NCI-H1436 treated with DMSO at 0.1 percent for 48 hours (cell line): ENCODE measurements at regions not wholly inside any gene's neighbourhood (a gene's known extent, or its start where the extent isn't known, plus 50 kb on each side); places are given as distances from the start of the nearest gene placed in this dataset.
A peak's percentile ranks its signal among the peaks of the same experiment; 100 is the strongest.

Source experiments
- DNase-seq: peaks from one replicate; lab custom pipeline; 2025; lab: John Stamatoyannopoulos, UW

DNA sequence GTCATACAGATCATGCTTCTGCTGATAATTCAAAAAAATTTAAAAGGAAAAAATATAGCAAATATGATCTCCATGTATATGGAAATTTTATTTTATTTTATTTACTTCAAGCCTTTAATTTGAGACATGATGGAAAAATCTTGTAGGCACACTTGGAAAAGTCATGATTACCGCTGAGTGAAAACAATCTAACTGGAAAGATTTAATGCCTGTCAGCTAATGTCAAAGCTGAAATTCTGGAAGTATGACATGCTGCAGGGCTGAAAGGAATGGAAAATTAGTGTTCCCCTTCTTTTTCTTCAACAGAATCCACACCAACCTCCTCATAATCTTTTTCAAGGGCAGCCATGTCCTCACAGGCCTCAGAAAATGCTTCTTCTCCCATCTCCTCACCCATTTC is 58.2 kb downstream of the RPRM start:
- no peak for DNase-seq

DNA sequence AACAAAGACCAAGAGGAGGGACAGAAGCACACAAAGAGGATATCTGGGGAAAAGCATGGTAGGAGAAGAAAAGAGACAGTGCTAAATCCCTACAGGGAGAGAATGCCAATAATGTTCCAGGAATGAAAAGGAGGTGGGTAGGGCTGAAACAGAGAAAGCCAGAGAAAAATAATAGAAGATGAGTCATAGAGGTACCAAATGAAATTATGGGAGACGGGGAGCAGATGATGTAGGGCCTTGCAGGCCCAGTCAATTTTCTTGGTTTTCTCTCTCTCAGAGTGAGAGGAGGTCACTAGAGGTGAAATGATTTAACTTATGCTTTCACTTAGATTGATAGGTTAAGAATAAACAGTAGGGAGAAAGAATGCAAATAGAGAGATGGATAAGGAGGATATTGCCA is 61.5 kb downstream of the RPRM start:
- no peak for DNase-seq

- no peak for DNase-seq
Measured at GRCh38 chr2:153416071-153416470, 62.5 kb downstream of the RPRM start.

- DNase-seq, result no peak
Measured at GRCh38 chr2:153408710-153409385, 69.7 kb downstream of the RPRM start.

GRCh38 chr2:153405196-153405595 is 73.4 kb downstream of the RPRM start:
- no peak for DNase-seq

GRCh38 chr2:153404792-153405191 is 73.8 kb downstream of the RPRM start:
- DNase-seq, result no peak

GRCh38 chr2:153403940-153404339 is 74.6 kb downstream of the RPRM start:
- DNase-seq, result no peak

- DNase-seq, result peak; percentile 27
Measured at GRCh38 chr2:153403352-153403751, 75.2 kb downstream of the RPRM start.

GRCh38 chr2:153394686-153395085 is 83.9 kb downstream of the RPRM start:
- no peak for DNase-seq

- no peak for DNase-seq
Measured at GRCh38 chr2:153394247-153394646, 84.3 kb downstream of the RPRM start.

- DNase-seq, result no peak
Measured at GRCh38 chr2:153393518-153393917, 85.0 kb downstream of the RPRM start.

GRCh38 chr2:153391131-153391530 is 87.4 kb downstream of the RPRM start:
- DNase-seq, result no peak

- no peak for DNase-seq
Measured at GRCh38 chr2:153388246-153388645, 90.3 kb downstream of the RPRM start.

- DNase-seq, result no peak
Measured at GRCh38 chr2:153387203-153387602, 91.4 kb downstream of the RPRM start.

DNA sequence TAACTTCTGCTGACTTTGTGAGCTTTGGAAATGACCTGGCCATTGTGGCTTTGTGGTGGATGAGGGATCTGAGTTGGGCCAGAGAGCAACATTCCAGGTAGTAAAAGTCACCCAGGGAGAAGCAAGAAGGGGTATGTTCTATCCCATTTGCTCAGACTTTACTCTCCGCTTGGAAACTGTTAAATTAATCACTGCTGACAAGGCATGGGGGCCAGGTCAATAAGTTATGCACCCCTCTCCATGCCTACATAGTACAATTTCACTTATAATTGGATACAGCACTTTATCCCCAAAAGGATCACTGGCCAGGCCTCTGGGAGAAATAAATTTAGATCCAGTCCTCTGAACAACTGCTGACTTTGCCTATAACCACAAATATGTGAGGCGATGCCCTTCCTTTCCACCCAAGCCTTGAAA is 92.1 kb downstream of the RPRM start:
- DNase-seq, result no peak

DNA sequence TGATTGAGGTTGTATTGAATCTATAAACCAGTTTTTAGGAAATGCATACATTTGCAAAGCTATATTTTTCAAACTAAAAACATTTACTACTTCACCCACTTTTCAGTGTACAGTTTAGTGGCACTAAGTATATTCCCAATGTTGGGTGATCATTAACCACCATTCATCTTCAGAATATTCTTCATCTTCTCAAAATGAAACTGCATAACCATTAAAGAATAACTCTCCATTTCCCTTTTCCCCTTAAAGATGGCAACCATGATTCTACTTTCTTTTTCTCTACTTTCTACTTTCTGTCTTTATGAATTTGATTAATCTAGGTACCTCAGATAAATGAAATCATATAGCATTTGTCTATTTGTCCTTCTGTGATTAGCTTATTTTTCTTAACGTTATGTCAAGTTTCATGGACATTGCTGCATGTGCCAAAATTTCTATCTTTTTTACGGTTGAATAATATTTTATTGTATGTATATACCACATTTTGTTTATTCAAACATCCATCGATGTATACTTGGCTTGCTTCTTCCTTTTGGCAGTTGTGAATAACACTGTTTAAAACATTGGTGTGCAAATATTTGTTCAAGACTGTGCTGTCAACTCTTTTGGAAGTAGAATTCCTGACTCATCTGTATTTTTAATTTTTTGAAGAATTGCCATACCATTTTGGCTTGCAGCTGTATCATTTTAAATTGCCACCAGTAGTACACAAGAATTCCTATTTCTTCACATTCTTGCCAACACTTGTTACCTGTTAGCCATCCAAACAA is 104.9 kb downstream of the RPRM start:
- no peak for DNase-seq

- no peak for DNase-seq
Measured at GRCh38 chr2:153360239-153360638, 118.3 kb downstream of the RPRM start.

- no peak for DNase-seq
Measured at GRCh38 chr2:153354377-153354776, 124.2 kb downstream of the RPRM start.

- DNase-seq, result no peak
Measured at GRCh38 chr2:153349603-153350002, 129.0 kb downstream of the RPRM start.

DNA sequence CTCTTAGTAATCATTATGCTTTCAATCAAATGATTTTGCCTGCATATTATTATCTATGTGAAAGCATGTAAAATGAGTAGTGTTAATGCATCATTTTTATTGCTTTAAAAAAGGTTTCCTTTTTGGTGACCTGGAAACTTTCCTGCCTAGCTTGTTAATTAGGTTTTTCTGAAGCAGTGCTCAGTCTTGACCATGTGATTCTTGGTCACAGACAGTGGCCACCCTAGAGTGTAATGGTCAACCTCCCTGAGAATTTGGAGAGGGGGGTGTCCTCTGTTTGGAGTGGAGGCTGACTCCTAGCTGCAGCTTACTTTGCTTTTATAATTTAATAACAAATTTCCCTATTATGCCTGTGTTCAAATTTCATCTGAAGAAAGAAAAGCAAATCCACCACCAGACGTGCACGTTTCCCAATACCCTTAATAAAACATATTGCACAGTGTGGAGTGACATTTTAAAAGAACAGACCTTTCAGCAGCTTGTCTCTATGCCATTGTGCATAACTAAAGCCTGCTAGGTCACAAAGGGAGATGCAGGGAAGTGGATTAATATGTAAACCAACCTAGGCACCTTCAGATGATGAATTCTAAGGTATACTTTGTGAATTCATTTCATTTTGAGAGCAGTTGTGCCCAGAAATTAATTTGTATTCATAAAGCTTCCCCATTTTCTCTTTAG is 130.6 kb downstream of the RPRM start:
- no peak for DNase-seq

GRCh38 chr2:153320879-153321278 is 157.7 kb downstream of the RPRM start:
- DNase-seq, result no peak

DNA sequence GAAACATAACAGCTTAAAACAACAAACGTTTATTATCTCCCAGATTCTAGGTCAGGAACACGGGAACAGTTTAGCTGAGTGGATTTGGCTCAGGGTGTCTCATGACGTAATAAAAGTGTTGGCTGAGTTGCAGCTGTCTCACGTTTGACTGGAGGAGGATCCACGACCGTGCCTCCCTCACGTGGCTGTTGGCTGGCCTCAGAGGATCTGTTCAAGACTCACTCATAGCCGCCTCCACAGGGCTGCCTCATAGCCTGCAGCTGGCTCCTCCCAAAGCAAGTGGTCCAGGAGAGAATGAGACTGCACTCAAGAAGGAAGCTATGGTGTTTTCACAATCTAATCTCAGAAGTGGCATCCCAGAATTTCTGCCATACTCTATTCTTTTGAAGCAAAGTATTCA is 167.1 kb downstream of the RPRM start:
- no peak for DNase-seq

DNA sequence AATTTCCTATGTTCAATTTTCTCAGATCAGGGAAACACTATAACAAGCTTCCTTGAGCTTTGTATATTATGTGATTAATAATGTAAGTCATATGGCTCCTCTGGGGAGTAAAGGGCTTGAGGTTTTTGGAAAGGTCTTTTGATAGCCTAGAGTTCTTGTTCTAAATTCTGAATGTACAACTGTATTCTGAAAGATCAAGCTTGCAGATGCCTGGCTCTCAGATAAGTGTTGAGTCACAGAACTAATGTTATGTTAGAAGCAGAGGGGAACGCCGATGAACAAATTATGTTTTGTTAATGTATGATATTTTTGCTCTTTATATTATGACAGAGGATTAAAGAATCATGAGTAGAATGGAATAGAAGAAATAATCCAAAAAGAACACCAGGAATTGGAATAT is 170.1 kb downstream of the RPRM start:
- no peak for DNase-seq
